ENCODE measurements at regions not wholly inside any gene's neighbourhood (a gene's known extent, or its start where the extent isn't known, plus 50 kb on each side); places are given as distances from the start of the nearest gene placed in this dataset.

- Mint-ChIP-seq H3K27ac (no peak overlapping the region), H3K36me3 (ENCODE audit: low read depth) (no peaks in the 10 kb centered on the region), H3K27me3 (ENCODE audit: insufficient read depth, low read depth, poor library complexity) (peaks cover 3% of the 10 kb centered on the region), H3K4me3 (no peak overlapping the region), H3K4me1 (peaks cover 10% of the 10 kb centered on the region; the same call in 2 of the 3 replicates), H3K9me3 (no peaks in the 10 kb centered on the region; the same call in 2 of the 3 replicates)
- no peak overlapping the region for H3K4me3 ChIP-seq
- no peaks in the 10 kb centered on the region for H3K79me2 ChIP-seq (replicated peaks; ENCODE audit: insufficient read depth)
- DNase-seq (ENCODE audit: low spot score), result no peak
- no peak overlapping the region; the same call in 1 of the 2 replicates for H2AFZ ChIP-seq
- no peaks in the 10 kb centered on the region for H4K20me1 ChIP-seq (replicated peaks; ENCODE audit: insufficient read depth)
- no peak overlapping the region for H3K4me2 ChIP-seq
- H3K9me2 ChIP-seq (ENCODE audit: insufficient read depth), result 0 out of 2 replicates have a peak, but pooled peaks cover 12% of the 10 kb centered on the region
- H3F3A ChIP-seq (replicated peaks; ENCODE audit: low read depth), result no peaks in the 10 kb centered on the region
- peaks cover 4% of the 10 kb centered on the region; the same call in 1 of the 2 replicates for H3K4me1 ChIP-seq (ENCODE audit: insufficient read depth)
- ATAC-seq, result no peak; the same call in 2 of the 3 replicates
- no peaks in the 10 kb centered on the region for H3K27me3 ChIP-seq (ENCODE audit: insufficient read depth)
- no peaks in the 10 kb centered on the region for H3K36me3 ChIP-seq (ENCODE audit: insufficient read depth)
- no peak overlapping the region for H3K27ac ChIP-seq (ENCODE audit: low read depth)
- TF ChIP-seq REST (IDR thresholded peaks at IDR 0.05; ENCODE audit: unreplicated experiment) (no peak), STAT1 (IDR thresholded peaks at IDR 0.05; ENCODE audit: unreplicated experiment) (no peak), ZNF331 (CRISPR knock-in tag; IDR thresholded peaks at IDR 0.05; ENCODE audit: low read depth) (no peak), ETS1 (IDR thresholded peaks at IDR 0.05) (no peak), JUNB (IDR thresholded peaks at IDR 0.05; ENCODE audit: unreplicated experiment) (no peak), NANOG (IDR thresholded peaks at IDR 0.05; ENCODE audit: borderline replicate concordance) (no peak), ZNF462 (CRISPR knock-in tag; IDR thresholded peaks at IDR 0.05) (no peak), EZH2 (IDR thresholded peaks at IDR 0.05; ENCODE audit: low read depth, unreplicated experiment) (no peak), CTCF (conservative IDR thresholded peaks at IDR 0.05; ENCODE audit: low read depth in 2 of 2) (no peak), POLR2AphosphoS5 (IDR thresholded peaks at IDR 0.05; ENCODE audit: low read depth) (no peak), EZH2phosphoT487 (IDR thresholded peaks at IDR 0.05; ENCODE audit: unreplicated experiment) (no peak), ZNF114 (CRISPR knock-in tag; IDR thresholded peaks at IDR 0.05) (no peak), CREB1 (CRISPR knock-in tag; IDR thresholded peaks at IDR 0.05; ENCODE audit: low read depth) (no peak)
These were observed 240.0 kb upstream of the ZFHX3 start for GRCh38 chr16:73287859-73288405.
